Sigmoid colon (tissue), 6 donors: ENCODE measurements at regions not wholly inside any gene's neighbourhood (a gene's known extent, or its start where the extent isn't known, plus 50 kb on each side); places are given as distances from the start of the nearest gene placed in this dataset.

Experiments
- DNase-seq: peaks from one replicate; pipeline ENCODE4 v3.0.0-alpha.2; 2019
- H3K27ac ChIP-seq, 4 donors: fragments of 200-600 bp; sonication (generic); one replicate each; pipeline ENCODE4 v1.5.1; 2016 to 2019; ENCODE audit warnings: mild to moderate bottlenecking in 1 of 4
- H3K27me3 ChIP-seq, 3 donors: fragments of 200-600 bp; sonication (generic); one replicate each; pipeline ENCODE4 v1.5.1; 2019; ENCODE audit warnings: mild to moderate bottlenecking in 1 of 3
- H3K36me3 ChIP-seq, 4 donors: fragments of 200-600 bp; sonication (generic); one replicate each; pipeline ENCODE4 v1.5.1; 2016 to 2019
- H3K4me1 ChIP-seq, 4 donors: fragments of 200-600 bp; sonication (generic); one replicate each; pipeline ENCODE4 v1.5.1; 2017 to 2019
- H3K4me3 ChIP-seq, 4 donors: fragments of 200-600 bp; sonication (generic); one replicate each; pipeline ENCODE4 v1.5.1; 2017 to 2019; ENCODE audit warnings: mild to moderate bottlenecking in 2 of 4, moderate library complexity in 1 of 4
- H3K9me3 ChIP-seq, 4 donors: fragments of 200-600 bp in 3 of 4; sonication (generic) in 3 of 4; one replicate each; pipeline versions ENCODE4 v1.5.1 to v1.6.1; 2013 to 2019
- CTCF ChIP-seq, 4 experiments: fragments of 450-650 bp in 3 of 4; fragments of 200-600 bp in 1 of 4; IDR thresholded peaks; one replicate each; pipeline ENCODE4 v1.5.1; 2016 to 2019; ENCODE audit warnings: antibody characterized with exemption in 4 of 4, mild to moderate bottlenecking in 3 of 4, moderate library complexity in 2 of 4
- EP300 ChIP-seq, 4 donors: sonication (generic); formaldehyde crosslinking; IDR thresholded peaks; one replicate each; pipeline ENCODE4 v1.6.1; 2017; ENCODE audit warnings: antibody characterized with exemption in 4 of 4
- POLR2A ChIP-seq, 2 donors: fragments of 450-650 bp; IDR thresholded peaks; one replicate each; pipeline ENCODE4 v1.6.1; 2016; ENCODE audit warnings: antibody characterized with exemption in 2 of 2, mild to moderate bottlenecking in 2 of 2, moderate library complexity in 2 of 2
- POLR2AphosphoS5 ChIP-seq, 4 donors: sonication (generic); formaldehyde crosslinking; IDR thresholded peaks; one replicate each; pipeline ENCODE4 v1.6.1; 2017; ENCODE audit warnings: antibody characterized with exemption in 4 of 4
- WGBS, 2 donors: extraction: QIAGEN DNeasy Blood & Tissue Kit; methylation state at CpG; one replicate each; pipeline ENCODE4 v1.1.7; 2013; 5-methylcytosine and 5-hydroxymethylcytosine counted together
- intact Hi-C: fragments of 100-400 bp; cut with DNase I; formaldehyde crosslinking; loops from one replicate; pipeline ENCODE4 v1.15.1; 2023
- donor health status: healthy with polysubstance abuse.
- donor health status: healthy.

GRCh38 chr17:34817252-34818035 lies 143.8 kb downstream of the CCT6B start:
- Histone ChIP-seq H3K36me3 (no peaks in the 10 kb centered on the region), H3K4me3 (no peak overlapping the region), H3K4me1 (no peaks in the 10 kb centered on the region), H3K27me3 (no peaks in the 10 kb centered on the region), H3K9me3 (no peaks in the 10 kb centered on the region), H3K27ac (no peak overlapping the region)
- TF ChIP-seq EP300 (IDR thresholded peaks at IDR 0.05) (no peak), POLR2AphosphoS5 (IDR thresholded peaks at IDR 0.05) (no peak), CTCF (IDR thresholded peaks at IDR 0.05) (no peak), POLR2A (IDR thresholded peaks at IDR 0.05) (no peak)
- no peak for DNase-seq
- intact Hi-C loops: no loop called here
- 75 to 87% methylated on average over 8 of the region's 8 CpGs for WGBS, 2 donors

GRCh38 chr17:34816848-34817247 lies 144.4 kb downstream of the CCT6B start:
- H3K9me3 ChIP-seq: no peaks in the 10 kb centered on the region
- 58 to 60% methylated on average over 5 of the region's 5 CpGs for WGBS, 2 donors
- TF ChIP-seq CTCF (IDR thresholded peaks at IDR 0.05): no peak
- no peak for TF ChIP-seq POLR2AphosphoS5 (IDR thresholded peaks at IDR 0.05)
- no peak for TF ChIP-seq POLR2A (IDR thresholded peaks at IDR 0.05)
- no peak for TF ChIP-seq EP300 (IDR thresholded peaks at IDR 0.05)
- H3K36me3 ChIP-seq: no peaks in the 10 kb centered on the region
- H3K27me3 ChIP-seq: no peaks in the 10 kb centered on the region
- H3K27ac ChIP-seq: no peak overlapping the region
- no peak overlapping the region for H3K4me3 ChIP-seq
- no peaks in the 10 kb centered on the region for H3K4me1 ChIP-seq
- intact Hi-C loops: no loop called here
- no peak for DNase-seq

GRCh38 chr17:34813290-34813689 lies 148.0 kb downstream of the CCT6B start:
- TF ChIP-seq EP300 (IDR thresholded peaks at IDR 0.05) (no peak), POLR2A (IDR thresholded peaks at IDR 0.05) (no peak), POLR2AphosphoS5 (IDR thresholded peaks at IDR 0.05) (no peak)
- Histone ChIP-seq H3K27me3 (no peaks in the 10 kb centered on the region), H3K4me1 (no peaks in the 10 kb centered on the region), H3K27ac (no peak overlapping the region), H3K9me3 (no peaks in the 10 kb centered on the region), H3K36me3 (no peaks in the 10 kb centered on the region), H3K4me3 (no peak overlapping the region)
- WGBS, 2 donors: 70 to 81% methylated on average over 5 of the region's 5 CpGs
- DNase-seq: no peak
- intact Hi-C loops: no loop called here

GRCh38 chr17:34811561-34811960 lies 149.7 kb downstream of the CCT6B start:
- Histone ChIP-seq H3K27ac (no peak overlapping the region), H3K36me3 (no peaks in the 10 kb centered on the region), H3K9me3 (no peaks in the 10 kb centered on the region), H3K27me3 (no peaks in the 10 kb centered on the region), H3K4me3 (no peak overlapping the region), H3K4me1 (no peaks in the 10 kb centered on the region)
- intact Hi-C loops: no loop called here
- 57 to 71% methylated on average over 5 of the region's 5 CpGs for WGBS, 2 donors
- no peak for DNase-seq
- TF ChIP-seq POLR2A (IDR thresholded peaks at IDR 0.05): no peak
- TF ChIP-seq CTCF (IDR thresholded peaks at IDR 0.05): no peak
- no peak for TF ChIP-seq EP300 (IDR thresholded peaks at IDR 0.05)
- TF ChIP-seq POLR2AphosphoS5 (IDR thresholded peaks at IDR 0.05): no peak

GRCh38 chr17:34800661-34801060 lies 160.6 kb downstream of the CCT6B start:
- Histone ChIP-seq H3K9me3 (no peaks in the 10 kb centered on the region), H3K27ac (no peak overlapping the region), H3K36me3 (no peaks in the 10 kb centered on the region), H3K4me3 (no peak overlapping the region), H3K27me3 (no peaks in the 10 kb centered on the region), H3K4me1 (no peaks in the 10 kb centered on the region)
- intact Hi-C loops: no loop called here
- WGBS, 2 donors: 59 to 60% methylated on average over 1 of the region's 1 CpG
- no peak for DNase-seq
- TF ChIP-seq EP300 (IDR thresholded peaks at IDR 0.05) (no peak), POLR2A (IDR thresholded peaks at IDR 0.05) (no peak), CTCF (IDR thresholded peaks at IDR 0.05) (no peak), POLR2AphosphoS5 (IDR thresholded peaks at IDR 0.05) (no peak)
